ENCODE measurements at regions not wholly inside any gene's neighbourhood (a gene's known extent, or its start where the extent isn't known, plus 50 kb on each side); places are given as distances from the start of the nearest gene placed in this dataset.

DNA sequence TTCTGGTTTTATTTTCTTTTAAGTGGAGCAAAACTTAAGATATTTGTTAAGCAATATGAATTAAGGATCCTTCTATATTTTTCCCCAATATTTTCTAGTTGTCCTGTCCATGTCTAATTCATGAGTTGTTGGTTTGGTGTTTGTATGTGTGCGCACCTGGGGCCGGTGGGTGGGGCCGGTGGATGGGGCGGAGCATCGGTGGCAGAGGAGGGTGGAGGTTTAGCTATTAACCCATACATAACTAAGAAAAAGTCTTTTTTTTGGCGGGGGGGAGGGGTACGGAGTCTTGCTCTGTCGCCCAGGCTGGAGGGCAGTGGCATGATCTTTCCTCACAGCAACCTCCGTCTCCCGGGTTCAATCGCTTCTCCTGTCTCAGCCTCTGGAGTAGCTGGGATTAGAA, 489.8 kb downstream of the PDGFC start:
- DNase-seq, result no peak

DNA sequence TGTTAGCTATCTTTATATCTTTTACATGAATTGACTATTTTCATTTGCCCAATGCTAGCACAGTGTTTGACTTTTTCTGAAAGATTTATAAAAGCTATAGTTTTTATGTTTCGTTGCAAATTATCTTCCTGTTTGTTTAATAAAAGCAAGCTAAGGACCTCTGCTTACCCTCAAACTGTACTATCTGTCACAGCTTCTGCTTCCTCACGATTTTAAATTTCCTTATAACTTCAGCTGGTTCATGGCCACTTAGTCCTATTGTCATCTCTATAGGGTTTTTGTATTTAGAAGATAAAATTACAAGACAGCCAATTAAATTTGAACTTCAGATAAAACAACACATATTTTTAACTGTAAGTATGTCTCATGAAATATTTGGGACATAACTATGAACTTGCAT, 494.0 kb downstream of the PDGFC start:
- no peak for DNase-seq

DNA sequence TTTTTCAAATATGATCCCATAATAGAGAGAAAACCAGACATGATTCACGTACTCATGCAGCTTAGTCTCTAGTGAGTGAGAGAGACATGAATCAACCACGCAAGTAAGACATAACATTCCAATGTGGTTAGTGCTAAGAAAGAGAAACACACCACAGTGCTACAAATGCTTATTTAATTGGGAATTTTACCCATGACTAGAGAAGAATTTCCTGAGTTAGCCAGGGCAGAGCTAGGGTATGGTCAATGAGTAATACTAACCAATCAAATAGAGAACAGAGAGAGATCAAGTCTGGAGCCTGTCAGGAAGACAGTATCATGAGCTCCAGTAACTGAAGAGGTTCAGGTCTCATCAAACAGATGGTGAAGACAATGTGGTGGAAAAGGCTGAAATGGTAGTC, 495.2 kb downstream of the PDGFC start:
- DNase-seq, result no peak

DNA sequence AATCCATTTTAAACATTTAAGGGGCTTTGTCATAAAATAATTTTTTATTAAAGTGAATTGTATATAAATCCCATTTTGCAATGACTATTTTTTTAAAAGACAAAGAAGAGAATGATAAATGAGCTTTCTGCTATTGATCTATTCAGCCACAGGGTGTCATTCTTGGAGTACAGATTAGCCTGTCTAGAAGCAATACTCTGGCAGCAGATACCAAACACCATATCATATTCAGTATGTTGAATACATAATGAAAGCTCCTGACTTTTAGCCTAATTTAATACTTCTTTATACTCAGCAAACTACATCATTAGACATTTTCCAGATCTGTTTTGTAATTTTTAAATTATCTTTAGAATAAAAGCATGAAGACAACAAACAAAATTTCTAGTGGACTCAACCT, 496.3 kb downstream of the PDGFC start:
- DNase-seq, result no peak

DNA sequence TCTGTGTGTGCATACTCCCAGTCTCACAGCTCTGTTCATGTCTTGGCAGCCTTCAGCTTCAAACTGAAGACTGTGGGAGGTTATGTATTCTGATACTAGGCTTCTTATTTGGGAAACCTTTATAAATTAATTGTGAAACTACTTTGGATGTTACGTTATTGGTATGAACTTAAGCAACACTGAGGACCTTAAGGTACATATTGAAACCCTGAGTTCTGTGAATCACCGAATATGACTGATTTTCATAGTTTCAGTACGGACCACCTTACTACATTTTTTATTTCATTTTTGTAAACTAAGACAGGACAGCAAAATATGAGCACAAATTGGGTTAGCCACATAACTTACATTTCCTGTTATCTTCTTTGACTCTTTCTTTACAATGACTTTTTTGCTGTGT, 498.4 kb downstream of the PDGFC start:
- no peak for DNase-seq

DNA sequence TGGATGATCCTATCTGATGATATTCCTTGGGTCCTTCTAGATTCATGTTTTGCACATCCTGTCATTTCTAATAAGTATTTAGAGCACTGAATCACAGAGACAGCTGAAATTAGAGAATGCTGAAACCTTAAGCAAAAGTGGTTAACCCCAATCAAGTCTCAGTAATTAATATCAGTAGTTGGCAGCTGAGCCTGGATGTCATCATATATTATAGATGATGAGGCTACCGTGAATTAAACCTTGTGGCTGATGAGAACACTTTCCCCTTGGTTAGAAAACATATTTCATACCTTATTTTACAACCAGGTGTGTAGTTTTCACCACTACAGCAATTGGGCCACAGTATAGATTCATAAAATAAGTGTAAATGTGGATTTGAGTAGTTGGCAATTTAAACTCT, 499.0 kb downstream of the PDGFC start:
- DNase-seq, result no peak

DNA sequence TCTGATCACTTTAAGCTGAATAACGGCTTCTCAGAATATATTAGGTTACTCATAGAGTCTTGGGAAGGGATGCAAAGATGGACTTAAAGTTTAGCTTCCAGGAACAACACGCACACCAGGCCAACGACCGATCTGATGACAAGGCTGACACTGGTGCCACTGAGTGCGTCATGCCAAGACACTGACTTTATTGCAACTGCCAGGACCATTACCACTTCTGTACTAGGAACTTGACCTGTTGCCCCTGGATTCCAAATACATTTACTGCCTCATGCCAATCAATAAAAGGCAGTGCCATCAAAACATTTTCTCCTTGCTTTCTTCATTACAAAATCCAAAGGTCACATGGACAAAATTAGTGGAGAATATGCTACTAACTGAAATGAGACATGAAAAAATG, 505.9 kb upstream of the CTSO start:
- DNase-seq, result no peak

DNA sequence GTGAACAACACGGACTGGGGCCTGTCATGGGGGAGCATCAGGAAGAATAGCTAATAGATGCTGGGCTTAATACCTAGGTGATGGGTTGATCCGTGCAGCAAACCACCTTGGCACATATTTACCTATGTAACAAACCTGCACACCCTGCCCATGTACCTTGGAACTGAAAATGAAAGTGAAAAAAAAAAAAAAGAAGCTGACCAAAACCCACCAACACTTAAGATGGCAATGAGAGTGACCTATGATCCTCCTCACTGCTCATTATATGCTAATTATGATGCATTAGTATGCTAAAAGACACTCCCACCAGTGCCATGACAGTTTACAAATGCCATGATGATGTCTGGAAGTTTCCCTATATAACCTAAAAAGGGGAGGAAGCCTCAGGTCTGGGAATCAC, 503.2 kb upstream of the CTSO start:
- no peak for DNase-seq

DNA sequence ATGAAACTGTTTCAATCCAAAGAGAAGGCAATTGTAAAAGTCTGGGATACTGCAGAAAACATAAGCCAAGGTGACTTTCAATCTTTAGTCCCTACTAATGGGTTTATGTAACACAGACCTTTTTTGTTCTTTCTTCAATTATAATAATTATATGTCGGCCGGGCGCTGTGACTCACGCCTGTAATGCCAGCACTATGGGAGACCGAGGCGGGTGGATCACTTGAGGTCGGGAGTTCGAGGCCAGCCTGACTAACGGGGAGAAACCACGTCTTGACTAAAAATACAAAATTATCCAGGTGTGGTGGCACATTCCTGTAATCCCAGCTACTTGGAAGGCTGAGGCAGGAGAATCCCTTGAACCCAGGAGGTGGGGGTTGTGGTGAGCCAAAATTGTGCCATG, 489.8 kb upstream of the CTSO start:
- no peak for DNase-seq

DNA sequence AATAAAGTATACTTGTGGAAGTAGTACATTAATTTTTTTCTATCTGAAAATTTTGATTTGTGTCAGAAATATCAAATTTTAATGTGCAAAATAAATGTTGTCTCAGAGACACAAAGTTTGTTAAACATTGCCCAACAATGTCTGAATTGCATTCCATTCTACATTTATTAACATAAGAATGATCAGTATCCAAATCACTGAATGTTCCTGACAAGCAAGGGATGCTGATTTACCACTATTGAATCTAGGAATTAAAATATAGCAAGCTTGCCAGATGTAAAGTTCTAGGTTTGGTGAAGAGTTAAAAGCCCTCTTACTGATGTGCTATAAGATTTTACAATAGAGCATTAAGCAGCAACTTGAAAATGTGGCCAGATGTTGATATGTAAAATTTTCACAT, 489.2 kb upstream of the CTSO start:
- DNase-seq, result no peak

DNA sequence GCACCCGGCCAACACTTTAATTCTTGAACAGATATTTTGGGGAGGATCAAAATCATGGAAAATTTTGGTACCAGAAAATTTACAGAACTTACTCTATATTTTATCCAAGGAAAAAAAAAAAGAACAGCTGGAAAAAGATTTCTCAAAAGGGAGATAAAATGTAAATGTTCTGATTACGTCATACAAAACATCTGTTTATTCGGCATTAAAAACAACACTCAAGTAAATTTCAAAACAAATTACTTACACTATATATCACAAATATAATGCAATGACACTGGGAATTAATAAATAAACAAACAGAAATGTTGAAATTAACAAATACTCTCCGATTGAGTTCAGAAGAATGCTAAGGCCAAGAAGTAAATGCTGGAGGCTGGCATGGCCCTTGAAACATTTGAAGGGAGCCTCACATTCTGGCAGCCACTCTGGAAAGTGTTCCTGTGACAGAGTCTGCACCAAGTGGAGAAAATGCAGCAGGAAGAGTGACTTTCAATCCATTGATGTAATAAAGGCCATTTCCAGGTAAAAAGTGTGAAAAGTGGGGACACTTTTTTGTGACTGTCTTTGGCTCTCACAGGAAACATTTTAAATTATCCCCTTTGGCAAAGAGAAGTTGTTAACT, 486.0 kb upstream of the CTSO start:
- DNase-seq, result no peak

DNA sequence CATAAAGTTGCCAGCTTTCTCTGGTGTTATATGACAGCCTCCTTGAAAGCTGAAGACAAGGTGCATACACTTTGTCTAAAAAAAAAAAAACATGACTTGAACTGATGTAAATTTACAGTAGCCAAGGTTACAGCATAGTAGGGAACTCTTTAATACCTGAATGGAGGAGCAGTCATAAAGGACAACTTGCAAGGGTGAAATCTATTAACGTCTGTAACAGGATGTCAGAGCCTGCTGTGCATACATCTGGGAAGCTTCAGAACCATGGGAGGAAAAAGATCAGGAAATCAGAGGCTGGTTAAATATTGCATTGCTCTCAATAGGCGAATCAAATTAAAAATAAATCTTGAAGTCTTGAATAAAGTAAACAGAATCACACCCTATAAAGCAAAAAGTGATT, 484.0 kb upstream of the CTSO start:
- DNase-seq, result no peak

DNA sequence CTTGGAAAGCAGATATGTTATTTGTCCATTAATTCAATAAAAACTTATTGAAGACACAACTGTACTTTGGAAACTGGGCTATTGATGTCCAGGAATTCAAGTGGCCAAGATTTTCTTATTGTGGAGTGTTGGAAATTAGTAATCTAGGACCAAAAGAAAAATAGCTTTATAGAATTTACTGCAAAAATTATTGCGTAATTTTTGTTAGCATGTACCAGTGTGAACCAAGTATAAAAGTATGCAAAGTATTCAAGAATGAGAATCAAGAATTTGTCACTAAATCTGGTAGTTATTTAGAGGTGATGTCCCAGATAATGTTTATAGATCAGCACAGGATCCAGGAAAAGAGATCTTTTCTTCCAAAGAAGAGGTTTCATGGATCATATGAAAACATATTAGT, 468.9 kb upstream of the CTSO start:
- DNase-seq, result no peak

DNA sequence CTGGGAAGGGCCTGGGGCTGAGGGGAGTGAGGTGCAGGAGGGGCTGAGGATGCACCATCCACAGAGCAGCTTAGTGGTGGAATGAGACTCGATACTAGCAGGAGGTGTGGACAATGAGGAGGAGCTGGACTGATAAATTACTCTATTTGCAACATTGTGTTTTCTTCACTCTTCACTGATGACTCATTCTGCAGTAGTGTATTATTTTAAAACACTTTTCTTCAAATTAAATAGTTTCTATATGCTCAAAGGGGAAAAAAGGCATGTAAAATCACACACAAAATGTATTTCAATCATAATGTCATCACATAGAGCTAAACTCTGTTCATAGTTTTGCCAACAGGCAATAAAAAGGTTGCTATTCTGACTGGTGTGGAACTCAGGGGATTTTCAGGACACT, 467.0 kb upstream of the CTSO start:
- no peak for DNase-seq

DNA sequence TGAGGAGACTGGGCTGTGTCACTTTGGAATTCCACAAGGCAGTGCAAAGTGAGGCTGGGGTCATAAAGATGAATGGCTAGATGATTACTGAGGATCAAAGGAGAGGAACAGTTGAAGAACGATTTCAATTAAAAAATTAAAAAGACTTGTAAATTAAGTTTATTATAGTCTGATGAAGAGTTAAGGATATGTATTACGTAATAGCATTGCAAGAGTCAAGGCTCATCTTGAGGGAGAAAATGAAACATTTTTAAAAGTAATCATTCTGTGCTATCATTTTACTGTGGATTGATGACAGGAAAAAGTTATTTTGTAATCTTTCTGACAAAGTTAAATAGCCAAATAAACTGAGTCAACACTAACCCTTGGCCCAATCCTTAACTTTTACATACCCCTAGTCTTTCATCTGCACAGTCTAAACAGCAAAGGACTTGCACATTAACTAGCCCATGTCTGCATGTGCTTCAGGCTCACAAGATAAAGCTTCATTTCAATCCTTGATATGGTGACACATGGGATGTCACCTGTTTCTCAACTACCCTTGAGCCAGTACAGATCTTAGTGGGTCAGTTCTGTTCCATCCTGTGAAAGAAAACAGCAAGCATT, 465.5 kb upstream of the CTSO start:
- DNase-seq, result no peak

DNA sequence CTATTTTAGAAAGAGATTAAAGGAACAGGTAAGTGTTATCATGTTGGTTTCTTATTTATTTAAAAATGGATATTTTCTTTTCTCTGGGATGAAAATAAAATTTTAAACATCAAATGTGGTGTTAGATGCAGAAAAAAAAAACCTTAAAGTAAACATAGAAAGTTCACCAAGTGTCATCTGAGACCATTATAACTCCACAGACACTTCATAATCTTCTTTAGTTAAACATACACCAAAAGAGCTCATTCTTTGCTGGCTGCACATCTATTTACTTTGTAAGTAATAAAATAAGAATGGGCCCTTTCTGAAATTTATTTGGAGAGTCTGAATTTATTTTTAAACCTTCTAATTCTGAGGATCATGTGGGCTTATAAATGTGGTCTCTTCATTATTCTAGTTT, 460.7 kb upstream of the CTSO start:
- DNase-seq, result no peak

DNA sequence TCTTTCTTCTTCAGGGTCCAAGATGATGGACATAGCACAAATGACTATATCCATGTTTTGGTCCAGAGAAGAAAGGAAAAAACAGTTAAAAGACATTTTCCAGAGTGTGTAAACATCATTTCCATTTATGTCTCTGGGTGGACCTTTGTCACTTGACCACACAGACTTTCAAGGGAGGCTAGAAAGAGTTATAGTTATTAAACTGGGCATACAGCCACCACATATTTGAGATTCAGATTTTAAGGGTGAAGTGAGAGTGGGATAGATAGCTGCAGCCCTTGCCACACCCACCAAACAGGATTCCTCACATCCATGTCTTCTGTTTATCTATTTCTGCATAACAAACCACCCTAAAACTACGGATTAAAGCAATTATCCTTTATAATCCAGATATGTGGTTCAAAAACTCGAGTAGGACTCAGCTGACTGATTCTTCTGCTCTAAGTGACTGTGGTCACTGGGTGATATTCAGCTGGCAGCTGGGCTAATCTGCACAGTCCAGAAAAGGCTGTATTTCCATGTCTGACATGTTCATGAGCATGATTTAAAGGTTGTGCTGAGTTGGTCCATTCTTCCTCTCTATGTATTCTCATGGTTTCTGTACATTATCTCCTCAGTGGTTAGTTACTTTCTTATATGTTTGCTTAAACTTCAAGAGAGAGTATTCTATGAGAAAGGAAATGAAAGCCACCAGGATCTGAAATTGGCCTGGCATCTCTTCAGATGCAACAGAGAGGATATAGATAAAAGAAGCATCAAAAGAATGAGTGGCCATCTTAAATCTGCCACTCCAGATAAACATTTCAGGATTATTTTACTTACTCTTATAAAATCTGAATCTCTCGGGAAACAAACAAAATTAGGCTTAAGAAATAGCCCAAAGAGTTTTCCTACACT, 459.8 kb upstream of the CTSO start:
- no peak for DNase-seq

DNA sequence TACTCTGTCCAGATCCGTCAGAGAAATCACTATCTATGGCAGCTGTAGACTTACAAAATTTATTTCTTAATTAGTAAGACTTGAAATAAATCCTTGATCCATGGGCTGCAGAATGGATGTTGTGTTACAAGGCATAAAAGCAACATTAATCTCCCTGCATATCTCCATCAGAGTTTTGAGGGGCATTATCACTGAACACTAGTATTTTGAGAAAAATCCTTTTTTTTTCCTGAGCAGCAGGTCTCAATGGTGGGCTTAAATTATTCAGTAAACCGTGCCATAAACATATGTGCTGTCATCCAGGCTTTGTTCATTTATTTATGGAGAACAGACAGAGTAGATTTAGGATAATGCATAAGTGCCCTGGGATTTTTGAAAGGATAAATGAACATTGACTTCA, 457.9 kb upstream of the CTSO start:
- DNase-seq, result no peak

DNA sequence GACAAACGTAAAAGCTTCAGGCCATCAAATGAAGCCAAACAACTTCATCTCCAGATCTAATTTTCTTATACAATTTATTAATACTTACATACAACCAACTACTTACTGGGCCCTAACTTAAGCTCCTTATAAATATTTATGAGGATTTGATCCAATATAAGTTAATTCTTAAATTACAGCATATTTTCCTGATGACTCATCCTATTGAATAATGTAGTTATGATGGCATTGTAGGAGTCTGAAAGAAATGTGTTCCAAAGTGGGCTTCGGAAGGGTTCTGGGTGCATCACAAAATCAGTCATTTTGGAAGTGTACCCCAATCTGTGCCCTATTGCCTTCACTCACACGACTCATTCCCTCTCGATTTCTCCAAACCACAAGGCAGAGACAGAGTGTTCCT, 455.1 kb upstream of the CTSO start:
- no peak for DNase-seq

DNA sequence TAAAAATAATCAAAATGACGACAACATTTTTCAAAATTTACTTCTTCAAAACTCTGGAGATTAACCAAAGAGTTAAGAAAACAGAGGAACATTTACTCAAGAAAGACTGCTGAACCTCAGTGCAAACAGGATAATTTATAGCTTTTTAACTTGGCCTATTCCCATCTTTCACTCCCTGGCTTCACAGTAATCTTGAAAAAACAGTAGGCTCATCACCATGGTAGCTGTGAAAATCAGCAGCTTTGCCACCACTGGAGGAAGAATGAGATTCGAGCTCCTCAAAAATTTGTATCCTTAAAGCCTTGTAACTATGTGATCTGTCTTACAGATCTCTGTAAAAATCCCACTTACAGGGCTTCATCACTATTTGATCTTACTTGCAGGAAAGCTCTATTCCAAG, 447.7 kb upstream of the CTSO start:
- no peak for DNase-seq

DNA sequence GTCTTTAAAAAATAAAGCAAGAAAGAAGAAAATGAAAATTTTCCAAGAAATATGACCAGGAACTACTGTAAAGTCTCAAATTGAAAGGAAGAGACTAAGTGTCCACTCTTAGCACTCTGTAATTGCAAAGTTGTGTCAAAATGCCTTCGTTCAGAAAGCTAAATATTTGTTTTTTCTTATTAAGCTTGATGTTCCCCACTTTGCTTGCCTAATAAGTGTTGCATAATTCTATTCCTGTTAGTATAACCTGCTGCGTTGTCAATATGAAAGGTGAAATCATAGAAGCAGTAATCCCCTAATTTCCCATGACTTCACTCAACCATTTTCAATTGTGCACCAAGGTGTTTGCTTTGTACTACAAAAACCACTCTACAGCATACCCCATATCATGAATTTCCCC, 442.9 kb upstream of the CTSO start:
- no peak for DNase-seq

DNA sequence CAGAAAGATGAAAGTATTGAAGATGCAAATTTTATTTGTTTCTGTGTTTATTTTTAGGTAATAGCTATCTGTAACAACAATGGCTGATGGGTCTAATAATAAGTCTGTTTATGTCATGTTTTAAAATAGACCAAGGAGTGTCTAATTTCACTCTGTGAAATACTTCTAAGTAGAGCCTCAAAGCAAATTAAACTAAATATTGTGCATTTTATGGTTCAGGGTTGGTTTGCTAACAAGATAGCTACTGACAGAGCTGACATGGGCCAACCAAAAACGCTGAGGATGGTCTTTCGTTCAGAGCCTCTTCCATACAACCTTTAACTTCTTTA, 437.6 kb upstream of the CTSO start:
- no peak for DNase-seq

DNA sequence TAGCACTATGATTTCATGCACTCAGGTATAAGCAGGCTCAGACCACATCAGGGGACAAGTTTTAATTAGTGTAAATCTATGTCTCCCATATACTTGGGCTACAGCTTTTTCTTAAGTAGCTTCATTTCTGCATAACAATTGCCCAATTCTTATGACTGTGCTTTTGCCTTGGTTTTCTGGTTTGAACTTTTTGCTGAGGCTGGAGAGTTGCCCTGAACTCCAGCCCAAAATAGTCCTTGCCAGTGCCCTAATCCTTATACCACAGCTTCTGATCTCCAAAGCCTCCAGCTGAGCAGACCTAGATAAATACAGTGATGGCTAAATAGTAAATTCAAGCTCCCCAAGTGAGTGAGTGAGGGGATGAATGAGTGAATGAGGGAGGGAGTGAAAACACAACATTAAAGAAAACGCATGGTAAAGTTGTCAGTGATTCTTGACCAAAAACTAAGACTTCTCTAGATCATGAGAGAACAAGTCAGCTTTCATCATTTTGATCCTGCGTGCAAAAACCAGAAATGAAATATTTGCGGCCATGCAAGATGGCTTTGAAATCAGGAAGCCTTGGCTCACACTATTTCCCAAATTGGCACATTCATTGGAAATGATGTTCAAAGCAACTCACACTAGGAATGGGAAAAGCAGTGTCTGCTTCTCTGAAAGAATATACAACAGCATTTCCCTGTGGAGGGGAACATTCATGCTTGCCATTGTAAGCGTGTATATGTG, 437.1 kb upstream of the CTSO start:
- no peak for DNase-seq

DNA sequence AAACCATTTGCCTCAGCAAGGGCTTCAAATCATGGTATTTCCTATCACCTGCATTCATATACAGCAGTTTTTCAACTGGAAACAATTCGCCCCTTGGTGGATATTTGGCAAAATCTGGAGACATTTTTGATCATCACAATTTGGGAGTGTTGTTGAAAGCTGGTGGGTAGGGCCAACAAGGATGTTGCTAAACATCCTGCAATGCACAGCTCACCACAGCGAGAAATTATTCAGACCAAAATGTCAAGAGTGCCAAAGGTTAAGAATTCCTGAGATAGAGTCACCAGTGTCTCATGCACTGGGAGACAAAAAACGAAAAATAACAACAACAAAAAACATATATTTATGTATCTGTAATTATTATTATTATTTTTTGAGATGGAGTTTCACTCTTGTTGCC, 435.2 kb upstream of the CTSO start:
- no peak for DNase-seq
